Neural cell (in vitro differentiated cells): ENCODE measurements at regions not wholly inside any gene's neighbourhood (a gene's known extent, or its start where the extent isn't known, plus 50 kb on each side); places are given as distances from the start of the nearest gene placed in this dataset.

Experiments used
- EZH2 ChIP-seq: fragments of 200-600, 300-800 bp; shearing (Covaris generic), sonication (generic); IDR thresholded peaks from 2 replicates; pipeline ENCODE4 v1.6.1; 2014; ENCODE audit warnings: antibody characterized with exemption, low read length, borderline replicate concordance, mild to moderate bottlenecking; ENCODE audit not compliant: insufficient read depth, poor library complexity, severe bottlenecking
- TF ChIP-seq, protein P1 (sequence below): fragments of 450-650 bp; IDR thresholded peaks from 2 replicates; pipeline ENCODE4 v1.5.1; 2014; ENCODE audit warnings: antibody characterized with exemption, mild to moderate bottlenecking, moderate library complexity; ENCODE audit not compliant: poor library complexity, severe bottlenecking

DNA sequence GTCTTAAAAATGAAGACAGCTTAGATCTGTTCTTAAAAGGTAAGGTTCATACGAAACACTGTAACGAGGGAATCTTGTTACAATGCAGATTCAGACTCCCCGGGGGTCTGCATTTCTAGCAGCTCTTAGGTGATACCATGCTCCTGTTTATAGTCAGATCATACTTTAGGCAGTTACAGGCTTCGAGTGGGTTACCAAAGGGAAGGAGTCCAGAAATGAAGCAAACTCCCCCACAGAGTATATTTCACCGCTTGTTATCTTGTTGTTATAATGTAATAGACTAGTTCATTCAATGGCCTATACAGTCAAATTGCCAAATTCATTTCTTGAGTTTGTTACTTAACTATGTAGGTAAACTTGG lies 601.1 kb downstream of the USP25 start:
- TF ChIP-seq, protein P1, sequence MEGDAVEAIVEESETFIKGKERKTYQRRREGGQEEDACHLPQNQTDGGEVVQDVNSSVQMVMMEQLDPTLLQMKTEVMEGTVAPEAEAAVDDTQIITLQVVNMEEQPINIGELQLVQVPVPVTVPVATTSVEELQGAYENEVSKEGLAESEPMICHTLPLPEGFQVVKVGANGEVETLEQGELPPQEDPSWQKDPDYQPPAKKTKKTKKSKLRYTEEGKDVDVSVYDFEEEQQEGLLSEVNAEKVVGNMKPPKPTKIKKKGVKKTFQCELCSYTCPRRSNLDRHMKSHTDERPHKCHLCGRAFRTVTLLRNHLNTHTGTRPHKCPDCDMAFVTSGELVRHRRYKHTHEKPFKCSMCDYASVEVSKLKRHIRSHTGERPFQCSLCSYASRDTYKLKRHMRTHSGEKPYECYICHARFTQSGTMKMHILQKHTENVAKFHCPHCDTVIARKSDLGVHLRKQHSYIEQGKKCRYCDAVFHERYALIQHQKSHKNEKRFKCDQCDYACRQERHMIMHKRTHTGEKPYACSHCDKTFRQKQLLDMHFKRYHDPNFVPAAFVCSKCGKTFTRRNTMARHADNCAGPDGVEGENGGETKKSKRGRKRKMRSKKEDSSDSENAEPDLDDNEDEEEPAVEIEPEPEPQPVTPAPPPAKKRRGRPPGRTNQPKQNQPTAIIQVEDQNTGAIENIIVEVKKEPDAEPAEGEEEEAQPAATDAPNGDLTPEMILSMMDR = no peak
- TF ChIP-seq EZH2 = no peak
